Hepatocyte (in vitro differentiated cells): ENCODE measurements at regions not wholly inside any gene's neighbourhood (a gene's known extent, or its start where the extent isn't known, plus 50 kb on each side); places are given as distances from the start of the nearest gene placed in this dataset.

ENCODE experiments used
- DNase-seq: peaks from one replicate; pipeline ENCODE4 v3.0.0-alpha.2; 2016; ENCODE audit warnings: low spot score
- H2AFZ ChIP-seq: fragments of 200-600 bp; sonication (generic); 2 replicates; pipeline ENCODE4 v1.6.0; 2016; ENCODE audit warnings: antibody characterized with exemption, mild to moderate bottlenecking
- H3K27ac ChIP-seq: fragments of 200-600 bp; sonication (generic); 2 replicates; pipeline ENCODE4 v1.5.1; 2016; ENCODE audit warnings: mild to moderate bottlenecking
- H3K27me3 ChIP-seq: fragments of 200-600 bp; sonication (generic); 2 replicates; pipeline ENCODE4 v1.6.1; 2016
- H3K36me3 ChIP-seq: fragments of 200-600 bp; sonication (generic); replicated peaks from 2 replicates; pipeline ENCODE4 v1.5.1; 2016; ENCODE audit warnings: low read depth; ENCODE audit not compliant: insufficient read depth
- H3K4me1 ChIP-seq: fragments of 200-600 bp; sonication (generic); 2 replicates; pipeline ENCODE4 v1.5.1; 2016; ENCODE audit warnings: mild to moderate bottlenecking, moderate library complexity; ENCODE audit not compliant: insufficient read depth
- H3K4me2 ChIP-seq: fragments of 200-600 bp; sonication (generic); 2 replicates; pipeline ENCODE4 v1.6.0; 2016
- H3K4me3 ChIP-seq: fragments of 200-600 bp; sonication (generic); 2 replicates; pipeline ENCODE4 v1.5.1; 2016; ENCODE audit warnings: mild to moderate bottlenecking
- H3K79me2 ChIP-seq: fragments of 200-600 bp; sonication (generic); 2 replicates; pipeline ENCODE4 v1.6.0; 2017; ENCODE audit warnings: mild to moderate bottlenecking
- H3K9me2 ChIP-seq: fragments of 200-600 bp; sonication (generic); replicated peaks from 2 replicates; pipeline ENCODE4 v1.6.0; 2017; ENCODE audit warnings: mild to moderate bottlenecking; ENCODE audit not compliant: insufficient read depth
- H3K9me3 ChIP-seq: fragments of 200-600 bp; sonication (generic); 2 replicates; pipeline ENCODE4 v1.5.1; 2016; ENCODE audit warnings: low read depth, mild to moderate bottlenecking
- H4K20me1 ChIP-seq: fragments of 200-600 bp; sonication (generic); 2 replicates; pipeline ENCODE4 v1.6.0; 2016; ENCODE audit warnings: mild to moderate bottlenecking; ENCODE audit not compliant: insufficient read depth, poor library complexity, severe bottlenecking
- CTCF ChIP-seq: fragments of 200-600 bp; sonication (generic); IDR thresholded peaks from 2 replicates; pipeline ENCODE4 v1.5.1; 2016; ENCODE audit warnings: antibody characterized with exemption, mild to moderate bottlenecking; ENCODE audit not compliant: poor library complexity
- EZH2 ChIP-seq: fragments of 200-600 bp; sonication (generic); IDR thresholded peaks from 2 replicates; pipeline ENCODE4 v1.6.1; 2016; ENCODE audit warnings: antibody characterized with exemption, mild to moderate bottlenecking, borderline replicate concordance
- EZH2phosphoT487 ChIP-seq: fragments of 200-600 bp; sonication (generic); IDR thresholded peaks from one replicate; pipeline ENCODE4 v1.6.1; 2018; ENCODE audit warnings: antibody characterized with exemption, mild to moderate bottlenecking, low read depth, moderate library complexity; ENCODE audit not compliant: unreplicated experiment, severe bottlenecking
- WGBS: methylation state at CpG from one replicate; pipeline ENCODE4 v1.1.6; 2016; ENCODE audit warnings: low lambda C conversion rate; ENCODE audit errors: missing lambda C conversion rate; 5-methylcytosine and 5-hydroxymethylcytosine counted together

GRCh38 chr13:33520468-33520839, 234.9 kb upstream of the STARD13 start:
- TF ChIP-seq EZH2 (no peak), EZH2phosphoT487 (no peak), CTCF (no peak)
- Histone ChIP-seq H3K4me3 (no peak overlapping the region), H2AFZ (no peak overlapping the region), H3K4me2 (no peak overlapping the region), H3K36me3 (no peaks in the 10 kb centered on the region), H3K9me2 (no peaks in the 10 kb centered on the region), H3K9me3 (no peaks in the 10 kb centered on the region), H3K27ac (no peak overlapping the region), H3K79me2 (no peaks in the 10 kb centered on the region), H3K27me3 (no peaks in the 10 kb centered on the region), H4K20me1 (no peaks in the 10 kb centered on the region), H3K4me1 (peaks cover 3% of the 10 kb centered on the region)
- WGBS, result 80% methylated on average over 5 of the region's 5 CpGs
- no peak for DNase-seq

- Histone ChIP-seq H3K9me2 (no peaks in the 10 kb centered on the region), H4K20me1 (no peaks in the 10 kb centered on the region), H3K9me3 (no peaks in the 10 kb centered on the region), H3K36me3 (no peaks in the 10 kb centered on the region), H3K79me2 (no peaks in the 10 kb centered on the region), H3K4me3 (no peak overlapping the region), H3K4me2 (no peak overlapping the region), H3K4me1 (peaks cover 3% of the 10 kb centered on the region), H2AFZ (no peak overlapping the region), H3K27me3 (no peaks in the 10 kb centered on the region), H3K27ac (no peak overlapping the region)
- TF ChIP-seq CTCF (no peak), EZH2phosphoT487 (no peak), EZH2 (no peak)
- no peak for DNase-seq
- WGBS, result 67% methylated on average over 1 of the region's 1 CpG
These were observed 238.5 kb upstream of the STARD13 start for GRCh38 chr13:33524086-33524485.

GRCh38 chr13:33525763-33526162, 240.2 kb upstream of the STARD13 start:
- H3K4me2 ChIP-seq, result no peak overlapping the region
- no peaks in the 10 kb centered on the region for H3K4me1 ChIP-seq
- no peak overlapping the region for H2AFZ ChIP-seq
- no peak for DNase-seq
- no peaks in the 10 kb centered on the region for H4K20me1 ChIP-seq
- H3K9me2 ChIP-seq, result no peaks in the 10 kb centered on the region
- 90% methylated on average over 4 of the region's 4 CpGs for WGBS
- H3K27me3 ChIP-seq, result no peaks in the 10 kb centered on the region
- no peaks in the 10 kb centered on the region for H3K9me3 ChIP-seq
- no peak for TF ChIP-seq EZH2
- no peak for TF ChIP-seq CTCF
- no peak for TF ChIP-seq EZH2phosphoT487
- H3K4me3 ChIP-seq, result no peak overlapping the region
- H3K27ac ChIP-seq, result no peak overlapping the region
- no peaks in the 10 kb centered on the region for H3K79me2 ChIP-seq
- no peaks in the 10 kb centered on the region for H3K36me3 ChIP-seq

GRCh38 chr13:33526718-33527117, 241.2 kb upstream of the STARD13 start:
- WGBS, result 86% methylated on average over 3 of the region's 3 CpGs
- Histone ChIP-seq H3K79me2 (no peaks in the 10 kb centered on the region), H3K27me3 (no peaks in the 10 kb centered on the region), H2AFZ (peak overlapping the region; percentile 15), H3K36me3 (no peaks in the 10 kb centered on the region), H3K9me2 (no peaks in the 10 kb centered on the region), H4K20me1 (no peaks in the 10 kb centered on the region), H3K4me3 (no peak overlapping the region), H3K4me1 (no peaks in the 10 kb centered on the region), H3K9me3 (no peaks in the 10 kb centered on the region), H3K27ac (no peak overlapping the region), H3K4me2 (no peak overlapping the region)
- DNase-seq, result no peak
- no peak for TF ChIP-seq EZH2phosphoT487
